ENCODE measurements at regions not wholly inside any gene's neighbourhood (a gene's known extent, or its start where the extent isn't known, plus 50 kb on each side); places are given as distances from the start of the nearest gene placed in this dataset.

- no peak for DNase-seq (ENCODE audit: low spot score in 2 of 2)
- TF ChIP-seq POLR2A (IDR thresholded peaks at IDR 0.05), result no peak
- TF ChIP-seq EP300 (IDR thresholded peaks at IDR 0.05), result no peak
- no peak for TF ChIP-seq POLR2AphosphoS5 (IDR thresholded peaks at IDR 0.05)
- WGBS, result 30% methylated on average over 11 of the region's 11 CpGs
Observed at GRCh38 chr15:94743668-94744067, 512.3 kb downstream of the MCTP2 start.

DNA sequence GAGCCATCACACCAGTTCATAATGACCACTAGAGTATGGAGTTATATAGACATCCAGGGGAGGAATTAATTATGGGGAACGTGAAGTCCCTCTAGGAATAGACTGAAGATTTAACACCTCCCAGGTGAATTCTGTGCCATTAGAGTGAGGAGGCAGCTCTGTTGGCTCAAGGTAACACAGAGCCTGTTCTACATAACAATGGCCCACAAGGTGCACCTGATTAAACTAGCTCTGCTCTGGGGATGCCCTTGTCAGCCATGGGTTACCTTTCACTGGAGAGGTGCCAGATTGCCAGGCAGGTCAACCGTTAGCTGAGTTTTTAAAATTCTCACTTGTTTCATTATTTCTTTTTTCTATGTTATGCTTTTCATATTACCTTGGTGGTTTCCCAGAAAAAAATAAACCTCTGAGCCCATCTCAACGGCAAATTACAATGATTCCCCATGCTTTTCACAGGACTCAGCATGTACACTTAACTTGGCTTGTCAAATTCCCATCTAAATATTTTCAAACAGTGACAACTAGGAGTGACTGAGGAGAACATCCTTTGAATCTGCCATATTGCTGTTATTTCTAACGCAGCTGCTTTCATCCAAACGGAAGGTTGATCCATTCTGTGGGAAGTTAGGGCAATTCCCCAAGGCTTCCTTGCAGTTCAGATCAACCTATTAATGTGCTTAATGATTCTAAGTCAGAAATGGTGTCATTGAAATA is 512.9 kb downstream of the MCTP2 start:
- TF ChIP-seq EP300 (IDR thresholded peaks at IDR 0.05) (no peak), POLR2A (IDR thresholded peaks at IDR 0.05) (no peak), POLR2AphosphoS5 (IDR thresholded peaks at IDR 0.05) (no peak)
- TF ChIP-seq, protein P1, sequence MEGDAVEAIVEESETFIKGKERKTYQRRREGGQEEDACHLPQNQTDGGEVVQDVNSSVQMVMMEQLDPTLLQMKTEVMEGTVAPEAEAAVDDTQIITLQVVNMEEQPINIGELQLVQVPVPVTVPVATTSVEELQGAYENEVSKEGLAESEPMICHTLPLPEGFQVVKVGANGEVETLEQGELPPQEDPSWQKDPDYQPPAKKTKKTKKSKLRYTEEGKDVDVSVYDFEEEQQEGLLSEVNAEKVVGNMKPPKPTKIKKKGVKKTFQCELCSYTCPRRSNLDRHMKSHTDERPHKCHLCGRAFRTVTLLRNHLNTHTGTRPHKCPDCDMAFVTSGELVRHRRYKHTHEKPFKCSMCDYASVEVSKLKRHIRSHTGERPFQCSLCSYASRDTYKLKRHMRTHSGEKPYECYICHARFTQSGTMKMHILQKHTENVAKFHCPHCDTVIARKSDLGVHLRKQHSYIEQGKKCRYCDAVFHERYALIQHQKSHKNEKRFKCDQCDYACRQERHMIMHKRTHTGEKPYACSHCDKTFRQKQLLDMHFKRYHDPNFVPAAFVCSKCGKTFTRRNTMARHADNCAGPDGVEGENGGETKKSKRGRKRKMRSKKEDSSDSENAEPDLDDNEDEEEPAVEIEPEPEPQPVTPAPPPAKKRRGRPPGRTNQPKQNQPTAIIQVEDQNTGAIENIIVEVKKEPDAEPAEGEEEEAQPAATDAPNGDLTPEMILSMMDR (IDR thresholded peaks at IDR 0.05), result no peak
- peaks cover 3% of the 10 kb centered on the region for H3K27me3 ChIP-seq
- H3K4me3 ChIP-seq, result no peak overlapping the region
- no peak overlapping the region for H3K27ac ChIP-seq
- no peaks in the 10 kb centered on the region for H3K36me3 ChIP-seq
- DNase-seq (ENCODE audit: low spot score in 2 of 2), result no peak
- 59% methylated on average over 5 of the region's 5 CpGs for WGBS
- H3K9me3 ChIP-seq, result no peaks in the 10 kb centered on the region
- H3K4me1 ChIP-seq, result no peaks in the 10 kb centered on the region

More at GRCh38 chr15:94743668-94744067, 512.3 kb downstream of the MCTP2 start:
- Histone ChIP-seq H3K36me3 (no peaks in the 10 kb centered on the region), H3K27me3 (peaks cover 3% of the 10 kb centered on the region), H3K9me3 (no peaks in the 10 kb centered on the region), H3K27ac (no peak overlapping the region), H3K4me1 (no peaks in the 10 kb centered on the region), H3K4me3 (no peak overlapping the region)

DNA sequence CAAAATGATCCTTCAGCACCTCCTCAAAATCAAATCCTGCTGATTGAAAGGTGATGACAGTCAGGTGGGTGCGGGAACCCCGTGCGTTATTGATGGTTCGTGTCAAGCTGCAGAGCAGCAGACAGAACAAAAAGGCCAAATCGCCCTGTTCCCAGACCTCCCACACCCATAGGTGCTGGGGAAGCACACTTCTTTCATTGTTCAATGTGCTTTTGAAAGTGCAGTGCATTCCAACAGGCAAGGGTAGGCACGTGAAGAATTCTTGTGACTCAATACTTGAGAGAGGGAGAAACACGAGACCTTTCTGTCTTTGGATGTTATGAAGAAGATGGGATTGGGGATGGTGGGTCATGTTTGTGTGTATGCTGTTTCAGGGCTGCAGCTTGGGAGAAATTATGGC is 514.0 kb downstream of the MCTP2 start:
- no peaks in the 10 kb centered on the region for H3K9me3 ChIP-seq
- no peaks in the 10 kb centered on the region for H3K36me3 ChIP-seq
- WGBS, result 60% methylated on average over 7 of the region's 7 CpGs
- H3K27ac ChIP-seq, result no peak overlapping the region
- no peak overlapping the region for H3K4me3 ChIP-seq
- H3K27me3 ChIP-seq, result peaks cover 3% of the 10 kb centered on the region
- H3K4me1 ChIP-seq, result no peaks in the 10 kb centered on the region
- DNase-seq (ENCODE audit: low spot score in 2 of 2), result no peak
- no peak for TF ChIP-seq POLR2AphosphoS5 (IDR thresholded peaks at IDR 0.05)
- no peak for TF ChIP-seq POLR2A (IDR thresholded peaks at IDR 0.05)
- TF ChIP-seq, protein P1 (IDR thresholded peaks at IDR 0.05), result no peak
- TF ChIP-seq EP300 (IDR thresholded peaks at IDR 0.05), result no peak

DNA sequence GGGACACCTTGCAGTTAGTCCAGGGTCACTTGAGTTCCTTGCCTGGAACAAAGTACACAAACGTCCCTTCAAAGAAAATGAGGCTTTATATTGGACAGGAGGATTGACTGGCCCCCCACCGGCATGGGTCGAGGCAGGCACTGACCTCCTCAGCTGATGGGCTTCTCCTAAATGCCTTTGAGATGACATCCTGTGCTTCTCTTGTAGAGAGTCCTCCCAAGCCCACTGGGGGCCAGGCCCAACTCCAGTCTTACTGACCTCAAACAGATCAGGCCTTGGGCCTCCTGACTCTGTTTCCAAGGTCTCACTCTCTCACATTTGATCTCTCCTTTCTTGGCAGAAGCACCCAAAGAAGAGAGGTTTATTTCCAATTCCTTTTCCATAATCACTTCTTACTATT is 516.1 kb downstream of the MCTP2 start:
- TF ChIP-seq, protein P1 (IDR thresholded peaks at IDR 0.05), result no peak
- TF ChIP-seq EP300 (IDR thresholded peaks at IDR 0.05), result no peak
- no peak for TF ChIP-seq POLR2A (IDR thresholded peaks at IDR 0.05)
- WGBS, result 57% methylated on average over 3 of the region's 3 CpGs
- DNase-seq (ENCODE audit: low spot score in 2 of 2), result no peak
- H3K27me3 ChIP-seq, result peaks cover 3% of the 10 kb centered on the region
- no peaks in the 10 kb centered on the region for H3K9me3 ChIP-seq
- H3K27ac ChIP-seq, result no peak overlapping the region
- H3K36me3 ChIP-seq, result no peaks in the 10 kb centered on the region
- no peaks in the 10 kb centered on the region for H3K4me1 ChIP-seq
- H3K4me3 ChIP-seq, result no peak overlapping the region

DNA sequence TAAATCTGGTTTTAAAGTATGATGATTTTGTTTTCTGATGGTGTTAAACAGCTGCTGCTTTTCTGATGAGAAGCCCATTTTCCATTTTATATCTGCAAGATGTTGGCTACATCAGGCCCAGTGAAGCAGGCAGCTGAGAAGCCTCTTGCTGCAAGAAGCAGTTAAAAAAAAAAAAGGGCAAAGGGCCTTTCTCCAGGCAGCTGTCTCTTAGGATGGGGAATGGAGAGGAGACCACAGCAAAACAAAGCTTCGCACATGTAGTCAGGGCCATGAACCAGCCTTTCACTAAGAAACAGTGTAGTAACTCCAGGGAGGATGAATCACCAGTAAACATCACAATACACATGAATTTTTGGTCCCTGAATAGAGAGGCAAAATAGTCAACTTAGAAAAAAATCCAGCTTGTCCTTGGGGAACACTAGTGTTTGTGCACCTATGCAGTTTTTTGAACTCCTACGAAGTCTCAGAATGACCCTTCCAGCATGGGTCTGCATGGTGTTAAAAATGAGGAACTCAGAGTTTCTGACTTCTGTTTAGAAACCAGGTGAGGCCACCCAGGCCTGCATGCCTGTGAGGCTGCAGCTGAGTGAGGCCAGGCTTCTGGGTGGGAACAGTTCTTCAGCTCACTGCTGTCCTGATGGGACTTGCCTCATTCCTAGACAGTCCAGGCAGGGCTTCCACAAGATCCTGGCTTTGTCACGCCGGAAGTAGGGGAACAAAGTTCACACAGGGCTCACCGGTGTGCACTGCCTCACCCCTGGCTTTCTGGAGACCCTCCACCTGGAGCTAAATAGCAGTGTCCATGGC is 518.7 kb downstream of the MCTP2 start:
- no peak overlapping the region for H3K27ac ChIP-seq
- H3K27me3 ChIP-seq, result peaks cover 3% of the 10 kb centered on the region
- H3K4me3 ChIP-seq, result no peak overlapping the region
- H3K9me3 ChIP-seq, result no peaks in the 10 kb centered on the region
- 87% methylated on average over 3 of the region's 5 CpGs for WGBS
- TF ChIP-seq POLR2AphosphoS5 (IDR thresholded peaks at IDR 0.05), result no peak
- TF ChIP-seq POLR2A (IDR thresholded peaks at IDR 0.05), result no peak
- no peak for TF ChIP-seq EP300 (IDR thresholded peaks at IDR 0.05)
- TF ChIP-seq, protein P1 (IDR thresholded peaks at IDR 0.05), result no peak
- H3K4me1 ChIP-seq, result no peaks in the 10 kb centered on the region
- no peaks in the 10 kb centered on the region for H3K36me3 ChIP-seq
- no peak for DNase-seq (ENCODE audit: low spot score in 2 of 2)

All from suprapubic skin (tissue), 4 donors.